GM12874 (cell line): ENCODE measurements at regions not wholly inside any gene's neighbourhood (a gene's known extent, or its start where the extent isn't known, plus 50 kb on each side); places are given as distances from the start of the nearest gene placed in this dataset.

Source experiments
- CTCF ChIP-seq: IDR thresholded peaks from 2 replicates; pipeline ENCODE4 v1.5.1; 2011; ENCODE audit warnings: low read depth, mild to moderate bottlenecking, control low read depth, low read length, moderate library complexity; ENCODE audit not compliant: insufficient read depth

DNA sequence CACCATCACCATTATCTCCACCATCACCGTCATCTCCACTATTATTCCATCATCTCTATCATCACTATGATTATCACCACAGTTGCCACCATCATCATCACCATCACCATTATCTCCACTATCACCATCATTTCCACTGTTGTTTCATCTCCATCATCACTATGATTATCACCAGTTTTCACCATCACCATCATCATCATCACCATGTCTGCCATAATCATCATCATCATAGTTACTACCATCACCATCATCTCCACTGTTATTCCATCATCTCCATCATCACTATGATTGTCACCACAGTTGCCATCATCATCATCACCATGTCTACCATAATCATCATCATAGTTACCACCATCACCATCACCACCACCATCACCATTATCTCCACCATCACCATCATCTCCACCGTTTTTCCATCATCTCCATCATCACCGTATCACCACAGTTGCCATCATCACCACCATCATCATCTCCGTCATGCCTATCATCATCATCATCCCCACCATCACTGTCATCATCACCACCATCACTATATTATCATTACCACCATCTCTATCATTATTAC is 264.9 kb downstream of the BRD1 start:
- TF ChIP-seq CTCF: no peak

DNA sequence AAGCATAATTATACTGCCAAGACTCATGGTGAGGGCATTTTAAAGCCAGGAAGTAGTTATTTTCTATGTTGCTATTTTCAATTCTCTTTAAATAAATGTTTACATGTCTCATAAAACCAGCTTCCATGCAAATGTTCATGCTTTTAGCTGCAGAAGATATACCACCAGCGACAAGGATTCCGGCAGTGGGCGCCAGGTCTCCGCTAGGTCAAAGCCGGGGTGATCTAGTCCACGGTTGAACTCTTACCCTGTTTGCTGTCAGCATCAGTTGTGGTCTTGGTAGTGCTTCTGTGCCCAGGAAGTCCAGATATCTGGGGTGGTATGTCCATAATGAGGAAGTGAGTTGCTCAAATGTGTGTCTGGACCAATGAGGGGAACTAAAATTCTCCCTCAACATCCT is 265.7 kb downstream of the BRD1 start:
- TF ChIP-seq CTCF: no peak

- no peak for TF ChIP-seq CTCF
Measured at GRCh38 chr22:49561338-49561737, 266.3 kb downstream of the BRD1 start.

- TF ChIP-seq CTCF: no peak
Measured at GRCh38 chr22:49555526-49555925, 272.1 kb downstream of the BRD1 start.

DNA sequence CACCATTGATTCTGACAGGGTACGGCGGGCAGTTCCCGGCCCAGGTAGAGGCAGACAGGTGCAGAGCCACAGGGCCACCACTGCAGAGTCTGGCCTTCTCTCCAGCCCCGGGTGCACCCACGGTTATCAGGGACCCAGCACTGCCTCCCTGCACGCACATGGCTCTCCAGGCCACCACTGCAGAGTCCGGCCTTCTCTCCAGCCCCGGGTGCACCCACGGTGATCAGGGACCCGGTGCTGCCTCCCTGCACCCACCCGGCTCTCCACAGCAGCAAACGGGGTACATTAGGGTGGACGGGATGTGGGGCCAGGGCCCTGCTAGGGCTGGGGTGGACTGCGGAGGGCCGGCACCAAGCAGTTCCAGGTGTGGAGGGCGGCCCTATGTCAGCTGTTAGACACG is 272.9 kb downstream of the BRD1 start:
- TF ChIP-seq CTCF: no peak

DNA sequence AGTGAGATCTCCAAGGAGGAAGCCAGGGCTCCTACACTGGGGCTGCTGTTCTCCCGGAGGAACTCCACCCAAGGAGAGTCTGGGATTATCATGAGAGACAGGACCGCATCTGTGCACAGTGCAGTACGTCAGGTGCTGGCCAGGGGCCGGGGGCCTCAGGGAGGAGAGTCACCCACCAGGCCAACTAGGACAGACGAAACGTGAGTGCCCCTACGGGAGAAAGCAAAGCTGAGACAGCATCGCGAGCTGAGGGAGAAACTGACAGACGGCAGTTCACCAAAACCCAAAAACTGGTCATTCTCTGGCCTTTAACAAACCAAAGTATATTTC is 273.4 kb downstream of the BRD1 start:
- no peak for TF ChIP-seq CTCF

DNA sequence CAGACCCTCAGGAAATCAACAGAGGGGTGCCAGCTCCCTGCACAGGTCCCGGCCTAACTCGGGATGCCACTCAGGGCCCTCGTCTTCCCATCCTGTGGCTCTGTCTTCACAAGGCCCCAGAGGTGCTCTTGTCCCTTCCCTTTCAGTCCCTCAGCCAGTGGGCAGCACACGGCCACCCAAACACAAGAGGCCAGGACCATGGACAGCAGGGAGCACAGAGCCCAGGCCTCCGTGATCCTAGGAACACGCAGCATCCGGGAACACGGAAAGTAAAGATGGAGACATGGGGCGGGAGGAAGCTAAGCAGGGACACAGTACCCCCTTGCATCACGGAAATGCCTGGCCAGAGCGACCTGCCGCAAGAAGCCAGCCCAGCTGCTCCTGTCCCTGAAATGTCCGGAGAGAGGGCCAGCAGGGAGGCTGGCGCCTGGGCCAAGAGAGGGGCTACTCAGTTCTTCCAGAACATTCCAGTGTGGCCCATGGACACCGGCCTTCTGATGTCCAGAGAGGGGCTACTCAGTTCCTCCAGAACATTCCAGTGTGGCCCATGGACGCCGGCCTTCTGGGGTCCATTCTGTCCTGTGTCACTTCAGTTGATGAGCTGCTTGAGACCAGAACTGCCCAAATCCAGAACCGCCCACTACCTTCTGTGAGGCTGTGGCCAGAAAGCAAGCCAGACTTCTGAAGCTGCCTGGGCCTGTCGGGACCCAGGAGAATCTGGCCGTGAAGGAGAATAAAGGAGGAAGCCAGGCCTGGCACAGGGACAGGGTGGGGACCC is 274.0 kb downstream of the BRD1 start:
- TF ChIP-seq CTCF: no peak
